Left hindlimb (tissue), 1 donor: ENCODE measurements at regions not wholly inside any gene's neighbourhood (a gene's known extent, or its start where the extent isn't known, plus 50 kb on each side); places are given as distances from the start of the nearest gene placed in this dataset.

Experiments used
- DNase-seq: peaks from one replicate; pipeline ENCODE4 v3.0.0-alpha.2; 2018

GRCh38 chr2:2681085-2681484 lies 350.0 kb upstream of the MYT1L start:
- no peak for DNase-seq

- DNase-seq: no peak
These were observed 343.8 kb upstream of the MYT1L start for GRCh38 chr2:2674831-2675230.

GRCh38 chr2:2673406-2673805 lies 342.3 kb upstream of the MYT1L start:
- DNase-seq: no peak

- DNase-seq: no peak
These were observed 341.2 kb upstream of the MYT1L start for GRCh38 chr2:2672249-2672648.

GRCh38 chr2:2671826-2672225 lies 340.8 kb upstream of the MYT1L start:
- DNase-seq: no peak

GRCh38 chr2:2669316-2669715 lies 338.2 kb upstream of the MYT1L start:
- no peak for DNase-seq

GRCh38 chr2:2668681-2669265 lies 337.7 kb upstream of the MYT1L start:
- DNase-seq: no peak

GRCh38 chr2:2667690-2668089 lies 336.6 kb upstream of the MYT1L start:
- DNase-seq: no peak

- no peak for DNase-seq
These were observed 334.7 kb upstream of the MYT1L start for GRCh38 chr2:2665834-2666133.

GRCh38 chr2:2664989-2665833 lies 334.1 kb upstream of the MYT1L start:
- DNase-seq: peak; percentile 46

- no peak for DNase-seq
These were observed 332.4 kb upstream of the MYT1L start for GRCh38 chr2:2663401-2664036.

- DNase-seq: no peak
These were observed 331.8 kb upstream of the MYT1L start for GRCh38 chr2:2662847-2663356.

- no peak for DNase-seq
These were observed 331.2 kb upstream of the MYT1L start for GRCh38 chr2:2662037-2662846.

GRCh38 chr2:2660789-2661355 lies 329.8 kb upstream of the MYT1L start:
- no peak for DNase-seq

- DNase-seq: no peak
These were observed 326.3 kb upstream of the MYT1L start for GRCh38 chr2:2657121-2657962.

GRCh38 chr2:2656115-2657011 lies 325.3 kb upstream of the MYT1L start:
- DNase-seq: no peak

- no peak for DNase-seq
These were observed 324.5 kb upstream of the MYT1L start for GRCh38 chr2:2655453-2656114.

- no peak for DNase-seq
These were observed 322.2 kb upstream of the MYT1L start for GRCh38 chr2:2653231-2653630.

GRCh38 chr2:2650608-2651375 lies 319.7 kb upstream of the MYT1L start:
- no peak for DNase-seq
